Prostate gland (tissue), 2 donors: ENCODE measurements at regions not wholly inside any gene's neighbourhood (a gene's known extent, or its start where the extent isn't known, plus 50 kb on each side); places are given as distances from the start of the nearest gene placed in this dataset.

ENCODE experiments used
- DNase-seq: peaks from one replicate; pipeline ENCODE4 v3.0.0-alpha.2; 2019; ENCODE audit warnings: low spot score
- H3K27ac ChIP-seq, 2 donors: fragments of 200-600 bp; sonication (generic); 2 replicates each; pipeline ENCODE4 v1.5.1; 2017 to 2019
- H3K27me3 ChIP-seq: fragments of 200-600 bp; sonication (generic); replicated peaks from 2 replicates; pipeline ENCODE4 v1.5.1; 2019; ENCODE audit not compliant: insufficient read depth
- H3K36me3 ChIP-seq, 2 donors: fragments of 200-600 bp; sonication (generic); 1 replicate in 1 of 2; 2 replicates in 1 of 2; pipeline versions ENCODE4 v1.5.1 to v1.8.1; 2017 to 2019
- H3K4me1 ChIP-seq: fragments of 200-600 bp; sonication (generic); replicated peaks from 2 replicates; pipeline ENCODE4 v1.5.1; 2019
- H3K4me3 ChIP-seq, 2 donors: fragments of 200-600 bp; sonication (generic); 2 replicates each; pipeline ENCODE4 v1.5.1; 2017 to 2019
- H3K9me3 ChIP-seq: fragments of 200-600 bp; sonication (generic); 2 replicates; pipeline ENCODE4 v1.5.1; 2017
- POLR2A ChIP-seq: fragments of 450-650 bp; IDR thresholded peaks from one replicate; pipeline ENCODE4 v1.6.1; 2016; ENCODE audit warnings: antibody characterized with exemption, mild to moderate bottlenecking
- POLR2AphosphoS5 ChIP-seq: sonication (generic); formaldehyde crosslinking; IDR thresholded peaks from one replicate; pipeline ENCODE4 v1.6.1; 2017; ENCODE audit warnings: antibody characterized with exemption
- WGBS: methylation state at CpG from one replicate; pipeline ENCODE4 v1.1.5; 2018; 5-methylcytosine and 5-hydroxymethylcytosine counted together
- intact Hi-C: fragments of 100-400 bp; cut with DNase I; formaldehyde crosslinking; loops from one replicate; pipeline ENCODE4 v1.14.2; 2022
- TF ChIP-seq, protein P1 (sequence below), 4 experiments: fragments of 200-600 bp in 2 of 4; fragments of 450-650 bp in 2 of 4; sonication (generic) in 2 of 4; IDR thresholded peaks; 1 replicate in 3 of 4; 2 replicates in 1 of 4; pipeline ENCODE4 v1.5.1; 2016 to 2019; ENCODE audit warnings: antibody characterized with exemption in 4 of 4, mild to moderate bottlenecking in 2 of 4, moderate library complexity in 2 of 4

DNA sequence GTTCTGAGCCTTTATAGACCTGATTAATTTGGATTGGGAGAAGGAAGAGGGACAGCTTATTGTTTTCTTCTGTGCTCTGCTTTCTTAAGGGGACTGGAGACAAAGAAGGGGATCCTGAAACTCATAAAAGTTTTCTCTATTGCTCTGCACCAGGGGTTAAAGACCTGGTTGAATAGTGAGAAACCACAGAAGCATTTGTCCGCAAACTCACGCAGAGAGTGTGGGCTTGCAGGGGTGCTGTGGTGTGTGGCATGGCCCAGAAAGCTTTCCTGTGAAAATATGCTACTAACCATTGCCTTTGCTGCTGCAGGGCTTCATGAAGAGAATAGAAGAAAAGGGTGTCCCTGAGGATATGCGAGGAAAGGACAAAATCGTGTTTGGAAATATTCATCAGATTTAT lies 73.1 kb upstream of the UMPS start:
- Histone ChIP-seq H3K4me3 (no peak overlapping the region), H3K27ac (no peak overlapping the region), H3K9me3 (no peaks in the 10 kb centered on the region), H3K27me3 (no peaks in the 10 kb centered on the region), H3K36me3 (no peaks in the 10 kb centered on the region), H3K4me1 (no peaks in the 10 kb centered on the region)
- intact Hi-C loops, result no loop called here
- WGBS, result 90% methylated on average over 4 of the region's 4 CpGs
- DNase-seq, result no peak
- TF ChIP-seq POLR2A, result no peak
- TF ChIP-seq, protein P1, sequence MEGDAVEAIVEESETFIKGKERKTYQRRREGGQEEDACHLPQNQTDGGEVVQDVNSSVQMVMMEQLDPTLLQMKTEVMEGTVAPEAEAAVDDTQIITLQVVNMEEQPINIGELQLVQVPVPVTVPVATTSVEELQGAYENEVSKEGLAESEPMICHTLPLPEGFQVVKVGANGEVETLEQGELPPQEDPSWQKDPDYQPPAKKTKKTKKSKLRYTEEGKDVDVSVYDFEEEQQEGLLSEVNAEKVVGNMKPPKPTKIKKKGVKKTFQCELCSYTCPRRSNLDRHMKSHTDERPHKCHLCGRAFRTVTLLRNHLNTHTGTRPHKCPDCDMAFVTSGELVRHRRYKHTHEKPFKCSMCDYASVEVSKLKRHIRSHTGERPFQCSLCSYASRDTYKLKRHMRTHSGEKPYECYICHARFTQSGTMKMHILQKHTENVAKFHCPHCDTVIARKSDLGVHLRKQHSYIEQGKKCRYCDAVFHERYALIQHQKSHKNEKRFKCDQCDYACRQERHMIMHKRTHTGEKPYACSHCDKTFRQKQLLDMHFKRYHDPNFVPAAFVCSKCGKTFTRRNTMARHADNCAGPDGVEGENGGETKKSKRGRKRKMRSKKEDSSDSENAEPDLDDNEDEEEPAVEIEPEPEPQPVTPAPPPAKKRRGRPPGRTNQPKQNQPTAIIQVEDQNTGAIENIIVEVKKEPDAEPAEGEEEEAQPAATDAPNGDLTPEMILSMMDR (IDR thresholded peaks at IDR 0.05), result no peak
- no peak for TF ChIP-seq POLR2AphosphoS5

DNA sequence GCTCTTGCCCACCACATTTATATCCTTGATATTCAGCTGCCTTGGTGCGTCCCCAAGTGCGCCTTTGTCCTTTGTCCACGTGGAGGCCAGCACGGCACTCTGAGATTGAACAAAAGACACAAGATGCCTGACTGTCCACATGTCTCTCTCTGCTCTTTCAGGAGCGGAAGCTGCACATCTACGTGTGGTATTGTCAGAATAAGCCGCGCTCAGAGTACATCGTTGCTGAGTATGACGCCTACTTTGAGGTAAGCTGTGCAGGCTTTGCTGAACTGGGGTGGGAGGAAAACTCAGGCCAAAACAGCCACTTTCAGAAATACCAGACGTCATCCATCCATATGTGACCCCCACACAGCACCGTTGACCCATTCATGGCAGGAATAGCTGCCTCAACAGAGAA lies 72.0 kb upstream of the UMPS start:
- 88% methylated on average over 12 of the region's 12 CpGs for WGBS
- Histone ChIP-seq H3K27ac (no peak overlapping the region), H3K4me1 (no peaks in the 10 kb centered on the region), H3K4me3 (no peak overlapping the region), H3K27me3 (no peaks in the 10 kb centered on the region), H3K9me3 (no peaks in the 10 kb centered on the region), H3K36me3 (no peaks in the 10 kb centered on the region)
- intact Hi-C loops, result no loop called here
- TF ChIP-seq POLR2A, result no peak
- TF ChIP-seq POLR2AphosphoS5, result no peak
- TF ChIP-seq, protein P1 (IDR thresholded peaks at IDR 0.05), result no peak
- no peak for DNase-seq

DNA sequence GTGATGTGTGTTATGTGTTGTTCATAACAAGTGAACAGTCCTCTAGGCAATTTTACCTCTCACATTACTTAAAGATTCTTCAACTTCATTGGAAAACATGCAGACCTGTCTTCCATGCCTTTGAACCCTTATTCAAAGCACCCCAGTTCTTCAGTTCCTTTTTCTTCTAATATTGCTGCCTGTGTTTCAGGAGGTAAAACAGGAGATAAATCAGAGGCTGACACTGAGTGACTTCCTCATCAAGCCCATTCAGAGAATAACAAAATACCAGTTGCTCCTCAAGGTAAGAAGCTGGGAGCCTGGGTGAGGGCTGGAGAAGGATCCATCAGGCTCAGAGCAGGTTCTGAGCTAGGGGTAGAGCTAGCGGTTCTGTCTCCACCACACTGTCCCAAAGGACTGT lies 71.1 kb upstream of the UMPS start:
- no peak for DNase-seq
- no peaks in the 10 kb centered on the region for H3K27me3 ChIP-seq
- no peaks in the 10 kb centered on the region for H3K36me3 ChIP-seq
- WGBS, result 0% methylated on average over 1 of the region's 1 CpG
- no peaks in the 10 kb centered on the region for H3K4me1 ChIP-seq
- TF ChIP-seq POLR2A (no peak), POLR2AphosphoS5 (no peak)
- TF ChIP-seq, protein P1 (IDR thresholded peaks at IDR 0.05), result no peak
- no peak overlapping the region for H3K4me3 ChIP-seq
- intact Hi-C loops, result no loop called here
- no peaks in the 10 kb centered on the region for H3K9me3 ChIP-seq
- no peak overlapping the region for H3K27ac ChIP-seq

DNA sequence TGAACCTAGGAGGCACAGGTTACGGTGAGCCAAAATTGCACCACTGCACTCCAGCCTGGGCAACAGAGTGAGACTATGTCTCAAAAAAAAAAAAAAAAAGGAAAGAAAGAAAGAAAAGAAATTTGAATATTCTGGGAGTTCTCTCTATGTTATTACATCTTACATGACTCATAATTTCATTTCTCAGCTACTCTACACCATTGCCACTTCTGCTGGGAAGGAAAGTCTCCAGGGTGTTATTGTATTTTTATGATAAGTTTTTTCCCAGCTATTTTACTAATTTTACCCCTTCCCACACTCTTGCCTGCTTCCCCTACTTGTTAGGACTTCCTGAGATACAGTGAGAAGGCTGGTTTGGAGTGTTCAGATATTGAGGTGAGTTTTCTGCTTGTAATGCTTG lies 69.7 kb upstream of the UMPS start:
- H3K36me3 ChIP-seq, result no peaks in the 10 kb centered on the region
- no peaks in the 10 kb centered on the region for H3K4me1 ChIP-seq
- H3K27me3 ChIP-seq, result no peaks in the 10 kb centered on the region
- WGBS, result 96% methylated on average over 1 of the region's 1 CpG
- TF ChIP-seq, protein P1 (IDR thresholded peaks at IDR 0.05), result no peak
- TF ChIP-seq POLR2AphosphoS5, result no peak
- intact Hi-C loops, result no loop called here
- H3K27ac ChIP-seq, result no peak overlapping the region
- DNase-seq, result no peak
- H3K9me3 ChIP-seq, result no peaks in the 10 kb centered on the region
- H3K4me3 ChIP-seq, result no peak overlapping the region

DNA sequence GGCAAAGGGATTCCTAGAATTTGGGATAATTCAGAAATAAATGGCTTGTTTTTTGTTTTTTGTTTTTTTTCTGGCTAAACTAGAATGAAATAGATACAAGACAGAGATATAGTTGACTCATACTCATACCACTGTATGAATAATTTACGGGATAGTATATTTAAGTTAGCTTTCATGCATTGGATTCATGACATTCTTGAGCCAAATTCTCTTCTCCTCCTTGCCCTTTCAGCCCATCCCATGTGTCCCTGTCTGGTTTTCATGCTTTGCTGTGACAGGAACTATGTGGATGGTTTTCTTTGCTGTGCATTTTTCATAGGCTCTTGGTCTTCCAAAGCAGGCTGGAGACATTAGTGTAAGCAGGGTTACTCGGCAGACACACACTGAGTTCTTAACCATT lies 66.6 kb upstream of the UMPS start:
- H3K27ac ChIP-seq, result no peak overlapping the region
- TF ChIP-seq POLR2A (no peak), POLR2AphosphoS5 (no peak)
- TF ChIP-seq, protein P1 (IDR thresholded peaks at IDR 0.05), result no peak
- no peaks in the 10 kb centered on the region for H3K27me3 ChIP-seq
- no peaks in the 10 kb centered on the region for H3K4me1 ChIP-seq
- intact Hi-C loops, result no loop called here
- WGBS, result 86% methylated on average over 2 of the region's 2 CpGs
- no peaks in the 10 kb centered on the region for H3K9me3 ChIP-seq
- no peak for DNase-seq
- no peaks in the 10 kb centered on the region for H3K36me3 ChIP-seq
- H3K4me3 ChIP-seq, result no peak overlapping the region
